Fibroblast of lung (primary cell): ENCODE measurements at regions not wholly inside any gene's neighbourhood (a gene's known extent, or its start where the extent isn't known, plus 50 kb on each side); places are given as distances from the start of the nearest gene placed in this dataset.

Experiments
- EZH2 ChIP-seq: IDR thresholded peaks from 2 replicates; pipeline ENCODE4 v1.5.1; 2012; ENCODE audit warnings: low read length, control low read depth, mild to moderate bottlenecking; ENCODE audit errors: missing control alignments
- TF ChIP-seq, protein P1 (sequence below), 2 donors: IDR thresholded peaks in 1 of 2; conservative IDR thresholded peaks in 1 of 2; 1 replicate in 1 of 2; 2 replicates in 1 of 2; pipeline ENCODE4 v1.5.1; 2011 to 2012; ENCODE audit warnings: low read length in 2 of 2, control low read depth in 1 of 2, inconsistent platforms in 1 of 2, low read depth in 1 of 2, mild to moderate bottlenecking in 1 of 2

DNA sequence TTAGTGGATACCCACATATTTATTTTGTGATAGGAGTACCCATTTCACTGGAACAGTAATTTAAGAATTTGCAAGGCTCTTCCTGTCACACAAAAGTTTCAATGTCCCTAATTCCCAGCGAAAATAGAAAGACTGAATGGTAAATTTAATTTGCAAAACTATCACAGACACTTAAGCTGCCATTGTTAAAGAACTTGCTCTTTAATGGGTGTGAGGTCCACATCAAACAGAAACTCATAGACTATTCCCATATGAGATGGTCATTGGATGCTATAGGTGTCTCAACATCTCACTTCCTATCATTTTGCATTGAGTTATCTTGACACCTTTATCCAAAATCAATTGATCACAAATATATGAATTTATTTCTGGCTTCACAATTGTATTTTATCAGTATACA is 415.9 kb downstream of the GPAM start:
- TF ChIP-seq, protein P1, sequence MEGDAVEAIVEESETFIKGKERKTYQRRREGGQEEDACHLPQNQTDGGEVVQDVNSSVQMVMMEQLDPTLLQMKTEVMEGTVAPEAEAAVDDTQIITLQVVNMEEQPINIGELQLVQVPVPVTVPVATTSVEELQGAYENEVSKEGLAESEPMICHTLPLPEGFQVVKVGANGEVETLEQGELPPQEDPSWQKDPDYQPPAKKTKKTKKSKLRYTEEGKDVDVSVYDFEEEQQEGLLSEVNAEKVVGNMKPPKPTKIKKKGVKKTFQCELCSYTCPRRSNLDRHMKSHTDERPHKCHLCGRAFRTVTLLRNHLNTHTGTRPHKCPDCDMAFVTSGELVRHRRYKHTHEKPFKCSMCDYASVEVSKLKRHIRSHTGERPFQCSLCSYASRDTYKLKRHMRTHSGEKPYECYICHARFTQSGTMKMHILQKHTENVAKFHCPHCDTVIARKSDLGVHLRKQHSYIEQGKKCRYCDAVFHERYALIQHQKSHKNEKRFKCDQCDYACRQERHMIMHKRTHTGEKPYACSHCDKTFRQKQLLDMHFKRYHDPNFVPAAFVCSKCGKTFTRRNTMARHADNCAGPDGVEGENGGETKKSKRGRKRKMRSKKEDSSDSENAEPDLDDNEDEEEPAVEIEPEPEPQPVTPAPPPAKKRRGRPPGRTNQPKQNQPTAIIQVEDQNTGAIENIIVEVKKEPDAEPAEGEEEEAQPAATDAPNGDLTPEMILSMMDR (conservative IDR thresholded peaks at IDR 0.05 in 1 of 2, IDR thresholded peaks at IDR 0.05 in 1 of 2; ENCODE audit: low read depth in 1 of 2, low read length in 2 of 2): no peak
- no peak for TF ChIP-seq EZH2
